Lower leg skin (tissue), 4 donors: ENCODE measurements at regions not wholly inside any gene's neighbourhood (a gene's known extent, or its start where the extent isn't known, plus 50 kb on each side); places are given as distances from the start of the nearest gene placed in this dataset.
"Not testable (repeated sequence)": the region's sequence is repeated elsewhere in the genome, so short reads cannot be mapped to it uniquely, and the experiment has no call there.

Source experiments
- DNase-seq, 2 donors: peaks; one replicate each; pipeline ENCODE4 v3.0.0-alpha.2; 2019; ENCODE audit warnings: low spot score in 2 of 2
- H3K4me3 ChIP-seq: fragments of 200-600 bp; sonication (generic); 2 replicates; pipeline ENCODE4 v1.5.1; 2017; ENCODE audit warnings: mild to moderate bottlenecking, low read depth; ENCODE audit not compliant: poor library complexity, severe bottlenecking
- CTCF ChIP-seq, 3 donors: fragments of 450-650 bp; IDR thresholded peaks; one replicate each; pipeline ENCODE4 v1.5.1; 2016; ENCODE audit warnings: antibody characterized with exemption in 3 of 3, mild to moderate bottlenecking in 3 of 3, moderate library complexity in 2 of 3
- POLR2A ChIP-seq, 2 donors: fragments of 450-650 bp; IDR thresholded peaks; one replicate each; pipeline ENCODE4 v1.6.1; 2016 to 2017; ENCODE audit warnings: antibody characterized with exemption in 2 of 2, mild to moderate bottlenecking in 1 of 2, moderate library complexity in 1 of 2
- WGBS, 2 donors: methylation state at CpG; one replicate each; pipeline ENCODE4 v1.1.5; 2018; 5-methylcytosine and 5-hydroxymethylcytosine counted together
- intact Hi-C: fragments of 100-400 bp; cut with DNase I; formaldehyde crosslinking; loops from one replicate; pipeline ENCODE4 v1.15.0; 2023; ENCODE audit warnings: low total_unique reads

- H3K4me3 ChIP-seq: no peak overlapping the region
- intact Hi-C loops: no loop called here
- no peak for DNase-seq
- TF ChIP-seq POLR2A (IDR thresholded peaks at IDR 0.05) (no peak), CTCF (IDR thresholded peaks at IDR 0.05) (no peak)
- WGBS, 2 donors: 64 to 72% methylated on average over 2 of the region's 2 CpGs
These were observed 174.4 kb upstream of the SPHKAP start for GRCh38 chr2:228355897-228356296.

- intact Hi-C loops, H3K4me3 ChIP-seq: not testable (repeated sequence)
- WGBS, 2 donors: 87 to 88% methylated on average over 12 of the region's 12 CpGs
- DNase-seq: peak in 1 of 2 donors; percentile 74
These were observed 171.5 kb upstream of the SPHKAP start for GRCh38 chr2:228352980-228353379.

DNA sequence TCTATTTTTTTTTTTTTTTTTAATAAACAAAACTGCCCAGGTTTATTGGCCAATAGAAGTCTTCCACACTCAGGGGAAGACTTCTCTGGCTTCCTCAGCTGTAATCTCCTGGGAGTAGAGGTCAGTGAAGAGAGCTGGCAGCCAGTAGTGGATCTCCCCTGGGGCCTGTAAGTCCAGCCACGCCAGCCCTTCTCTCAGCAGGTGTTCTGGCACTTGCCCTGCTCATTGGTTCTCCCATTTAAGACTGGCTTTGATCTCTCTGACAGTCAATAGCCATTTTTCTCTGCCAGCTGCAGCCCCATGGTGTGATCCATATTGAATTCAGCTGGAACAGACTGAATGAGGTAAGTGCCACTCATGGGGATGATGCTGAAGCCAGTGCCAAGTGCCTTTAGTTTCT, 170.6 kb upstream of the SPHKAP start:
- intact Hi-C loops: no loop called here
- H3K4me3 ChIP-seq: no peak overlapping the region
- TF ChIP-seq CTCF (IDR thresholded peaks at IDR 0.05) (no peak), POLR2A (IDR thresholded peaks at IDR 0.05) (no peak)
- no peak for DNase-seq
- 33 to 53% methylated on average over 1 of the region's 1 CpG for WGBS, 2 donors

- H3K4me3 ChIP-seq: no peak overlapping the region
- intact Hi-C loops: no loop called here
- DNase-seq: no peak
- no peak for TF ChIP-seq CTCF (IDR thresholded peaks at IDR 0.05)
- TF ChIP-seq POLR2A (IDR thresholded peaks at IDR 0.05): no peak
These were observed 167.1 kb upstream of the SPHKAP start for GRCh38 chr2:228348516-228349064.

- no peak for TF ChIP-seq POLR2A (IDR thresholded peaks at IDR 0.05)
- no peak for TF ChIP-seq CTCF (IDR thresholded peaks at IDR 0.05)
- no peak overlapping the region for H3K4me3 ChIP-seq
- intact Hi-C loops: no loop called here
- DNase-seq: no peak
- WGBS, 2 donors: 74 to 80% methylated on average over 2 of the region's 2 CpGs
These were observed 163.0 kb upstream of the SPHKAP start for GRCh38 chr2:228344531-228344930.

- DNase-seq: no peak
- intact Hi-C loops: no loop called here
- no peak overlapping the region for H3K4me3 ChIP-seq
- TF ChIP-seq CTCF (IDR thresholded peaks at IDR 0.05): no peak
- no peak for TF ChIP-seq POLR2A (IDR thresholded peaks at IDR 0.05)
These were observed 158.0 kb upstream of the SPHKAP start for GRCh38 chr2:228339525-228339924.
